Loucy (cell line): ENCODE measurements at regions not wholly inside any gene's neighbourhood (a gene's known extent, or its start where the extent isn't known, plus 50 kb on each side); places are given as distances from the start of the nearest gene placed in this dataset.

Source experiments
- CTCF ChIP-seq: fragments of 200-600 bp; sonication (generic); conservative IDR thresholded peaks from 2 replicates; pipeline ENCODE4 v1.5.1; 2014; ENCODE audit warnings: mild to moderate bottlenecking, antibody characterized with exemption, low read length
- EZH2phosphoT487 ChIP-seq: fragments of 200-600 bp; IDR thresholded peaks from 2 replicates; pipeline ENCODE4 v1.6.1; 2018; ENCODE audit warnings: antibody characterized with exemption, mild to moderate bottlenecking, moderate library complexity, borderline replicate concordance

GRCh38 chr14:42174357-42174756 is 567.7 kb downstream of the LRFN5 start:
- TF ChIP-seq EZH2phosphoT487 (no peak), CTCF (no peak)
